Panc1 (cell line): ENCODE measurements at regions not wholly inside any gene's neighbourhood (a gene's known extent, or its start where the extent isn't known, plus 50 kb on each side); places are given as distances from the start of the nearest gene placed in this dataset.

Experiments used
- POLR2AphosphoS5 ChIP-seq: IDR thresholded peaks from 2 replicates; pipeline ENCODE4 v1.6.1; 2012; ENCODE audit warnings: mild to moderate bottlenecking, low read depth, low read length, moderate library complexity
- TF ChIP-seq, protein P1 (sequence below): fragments of 450-650 bp; IDR thresholded peaks from 2 replicates; pipeline ENCODE4 v1.5.1; 2017; ENCODE audit warnings: mild to moderate bottlenecking

DNA sequence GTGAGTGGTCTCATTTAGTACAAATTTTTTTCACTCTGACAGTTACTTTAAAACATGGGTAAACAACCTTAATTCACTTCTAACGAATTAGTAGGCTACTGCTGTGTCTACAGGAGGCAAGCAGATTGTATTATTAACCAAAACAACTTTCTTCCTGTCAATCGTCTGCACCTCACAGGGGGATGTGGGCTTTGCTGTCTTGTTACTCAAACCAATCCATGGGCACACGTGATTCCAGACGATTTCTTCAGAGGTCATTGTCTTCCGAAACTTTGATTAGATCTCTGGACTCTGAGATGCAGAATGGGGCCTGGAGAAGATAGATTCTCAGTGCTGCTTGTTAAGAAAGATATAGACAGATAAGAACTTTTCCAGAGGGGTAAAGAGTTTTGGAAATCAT lies 327.8 kb downstream of the DHX15 start:
- no peak for TF ChIP-seq POLR2AphosphoS5
- TF ChIP-seq, protein P1, sequence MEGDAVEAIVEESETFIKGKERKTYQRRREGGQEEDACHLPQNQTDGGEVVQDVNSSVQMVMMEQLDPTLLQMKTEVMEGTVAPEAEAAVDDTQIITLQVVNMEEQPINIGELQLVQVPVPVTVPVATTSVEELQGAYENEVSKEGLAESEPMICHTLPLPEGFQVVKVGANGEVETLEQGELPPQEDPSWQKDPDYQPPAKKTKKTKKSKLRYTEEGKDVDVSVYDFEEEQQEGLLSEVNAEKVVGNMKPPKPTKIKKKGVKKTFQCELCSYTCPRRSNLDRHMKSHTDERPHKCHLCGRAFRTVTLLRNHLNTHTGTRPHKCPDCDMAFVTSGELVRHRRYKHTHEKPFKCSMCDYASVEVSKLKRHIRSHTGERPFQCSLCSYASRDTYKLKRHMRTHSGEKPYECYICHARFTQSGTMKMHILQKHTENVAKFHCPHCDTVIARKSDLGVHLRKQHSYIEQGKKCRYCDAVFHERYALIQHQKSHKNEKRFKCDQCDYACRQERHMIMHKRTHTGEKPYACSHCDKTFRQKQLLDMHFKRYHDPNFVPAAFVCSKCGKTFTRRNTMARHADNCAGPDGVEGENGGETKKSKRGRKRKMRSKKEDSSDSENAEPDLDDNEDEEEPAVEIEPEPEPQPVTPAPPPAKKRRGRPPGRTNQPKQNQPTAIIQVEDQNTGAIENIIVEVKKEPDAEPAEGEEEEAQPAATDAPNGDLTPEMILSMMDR, result no peak
